Sigmoid colon (tissue), 6 donors: ENCODE measurements at regions not wholly inside any gene's neighbourhood (a gene's known extent, or its start where the extent isn't known, plus 50 kb on each side); places are given as distances from the start of the nearest gene placed in this dataset.

Source experiments
- DNase-seq: peaks from one replicate; pipeline ENCODE4 v3.0.0-alpha.2; 2019
- H3K27ac ChIP-seq, 4 donors: fragments of 200-600 bp; sonication (generic); one replicate each; pipeline ENCODE4 v1.5.1; 2016 to 2019; ENCODE audit warnings: mild to moderate bottlenecking in 1 of 4
- H3K27me3 ChIP-seq, 3 donors: fragments of 200-600 bp; sonication (generic); one replicate each; pipeline ENCODE4 v1.5.1; 2019; ENCODE audit warnings: mild to moderate bottlenecking in 1 of 3
- H3K36me3 ChIP-seq, 4 donors: fragments of 200-600 bp; sonication (generic); one replicate each; pipeline ENCODE4 v1.5.1; 2016 to 2019
- H3K4me1 ChIP-seq, 4 donors: fragments of 200-600 bp; sonication (generic); one replicate each; pipeline ENCODE4 v1.5.1; 2017 to 2019
- H3K4me3 ChIP-seq, 4 donors: fragments of 200-600 bp; sonication (generic); one replicate each; pipeline ENCODE4 v1.5.1; 2017 to 2019; ENCODE audit warnings: mild to moderate bottlenecking in 2 of 4, moderate library complexity in 1 of 4
- H3K9me3 ChIP-seq, 4 donors: fragments of 200-600 bp in 3 of 4; sonication (generic) in 3 of 4; one replicate each; pipeline versions ENCODE4 v1.5.1 to v1.6.1; 2013 to 2019
- CTCF ChIP-seq, 4 experiments: fragments of 450-650 bp in 3 of 4; fragments of 200-600 bp in 1 of 4; IDR thresholded peaks; one replicate each; pipeline ENCODE4 v1.5.1; 2016 to 2019; ENCODE audit warnings: antibody characterized with exemption in 4 of 4, mild to moderate bottlenecking in 3 of 4, moderate library complexity in 2 of 4
- EP300 ChIP-seq, 4 donors: sonication (generic); formaldehyde crosslinking; IDR thresholded peaks; one replicate each; pipeline ENCODE4 v1.6.1; 2017; ENCODE audit warnings: antibody characterized with exemption in 4 of 4
- POLR2A ChIP-seq, 2 donors: fragments of 450-650 bp; IDR thresholded peaks; one replicate each; pipeline ENCODE4 v1.6.1; 2016; ENCODE audit warnings: antibody characterized with exemption in 2 of 2, mild to moderate bottlenecking in 2 of 2, moderate library complexity in 2 of 2
- POLR2AphosphoS5 ChIP-seq, 4 donors: sonication (generic); formaldehyde crosslinking; IDR thresholded peaks; one replicate each; pipeline ENCODE4 v1.6.1; 2017; ENCODE audit warnings: antibody characterized with exemption in 4 of 4
- WGBS, 2 donors: extraction: QIAGEN DNeasy Blood & Tissue Kit; methylation state at CpG; one replicate each; pipeline ENCODE4 v1.1.7; 2013; 5-methylcytosine and 5-hydroxymethylcytosine counted together
- intact Hi-C: fragments of 100-400 bp; cut with DNase I; formaldehyde crosslinking; loops from one replicate; pipeline ENCODE4 v1.15.1; 2023
- donor health status: healthy with polysubstance abuse.
- donor health status: healthy.

GRCh38 chr9:25374281-25374680 lies 304.0 kb downstream of the TUSC1 start:
- DNase-seq = no peak
- intact Hi-C loops = no loop called here
- Histone ChIP-seq H3K4me1 (no peaks in the 10 kb centered on the region), H3K27me3 (no peaks in the 10 kb centered on the region), H3K9me3 (no peaks in the 10 kb centered on the region), H3K4me3 (no peak overlapping the region), H3K27ac (no peak overlapping the region), H3K36me3 (no peaks in the 10 kb centered on the region)
- TF ChIP-seq EP300 (IDR thresholded peaks at IDR 0.05) (no peak), CTCF (IDR thresholded peaks at IDR 0.05) (no peak), POLR2A (IDR thresholded peaks at IDR 0.05) (no peak), POLR2AphosphoS5 (IDR thresholded peaks at IDR 0.05) (no peak)
- WGBS, 2 donors = 77 to 89% methylated on average over 1 of the region's 1 CpG

- no peaks in the 10 kb centered on the region for H3K9me3 ChIP-seq
- no peak for DNase-seq
- H3K36me3 ChIP-seq = no peaks in the 10 kb centered on the region
- H3K4me1 ChIP-seq = no peaks in the 10 kb centered on the region
- intact Hi-C loops = no loop called here
- H3K27ac ChIP-seq = no peak overlapping the region
- TF ChIP-seq POLR2AphosphoS5 (IDR thresholded peaks at IDR 0.05) = no peak
- TF ChIP-seq CTCF (IDR thresholded peaks at IDR 0.05) = no peak
- no peak for TF ChIP-seq POLR2A (IDR thresholded peaks at IDR 0.05)
- no peak for TF ChIP-seq EP300 (IDR thresholded peaks at IDR 0.05)
- H3K27me3 ChIP-seq = no peaks in the 10 kb centered on the region
- WGBS, 2 donors = 69 to 79% methylated on average over 1 of the region's 1 CpG
- H3K4me3 ChIP-seq = no peak overlapping the region
Observed at GRCh38 chr9:25366906-25367305, 311.3 kb downstream of the TUSC1 start.

- 63 to 76% methylated on average over 1 of the region's 1 CpG for WGBS, 2 donors
- TF ChIP-seq EP300 (IDR thresholded peaks at IDR 0.05) (no peak), POLR2AphosphoS5 (IDR thresholded peaks at IDR 0.05) (no peak), POLR2A (IDR thresholded peaks at IDR 0.05) (no peak), CTCF (IDR thresholded peaks at IDR 0.05) (no peak)
- Histone ChIP-seq H3K27me3 (no peaks in the 10 kb centered on the region), H3K9me3 (peaks cover 0 to 4% (median 1%) of the 10 kb centered on the region in 4 donors), H3K4me1 (no peaks in the 10 kb centered on the region), H3K36me3 (no peaks in the 10 kb centered on the region), H3K27ac (no peak overlapping the region), H3K4me3 (no peak overlapping the region)
- no peak for DNase-seq
- intact Hi-C loops = no loop called here
Observed at GRCh38 chr9:25353783-25354182, 324.5 kb downstream of the TUSC1 start.

GRCh38 chr9:25350011-25350410 lies 328.2 kb downstream of the TUSC1 start:
- Histone ChIP-seq H3K27me3 (no peaks in the 10 kb centered on the region), H3K4me3 (no peak overlapping the region), H3K36me3 (no peaks in the 10 kb centered on the region), H3K27ac (no peak overlapping the region), H3K9me3 (no peaks in the 10 kb centered on the region), H3K4me1 (no peaks in the 10 kb centered on the region)
- DNase-seq = no peak
- WGBS, 2 donors = 81 to 90% methylated on average over 2 of the region's 2 CpGs
- TF ChIP-seq CTCF (IDR thresholded peaks at IDR 0.05) (no peak), POLR2AphosphoS5 (IDR thresholded peaks at IDR 0.05) (no peak), POLR2A (IDR thresholded peaks at IDR 0.05) (no peak), EP300 (IDR thresholded peaks at IDR 0.05) (no peak)
- intact Hi-C loops = no loop called here

- Histone ChIP-seq H3K4me1 (no peaks in the 10 kb centered on the region), H3K36me3 (no peaks in the 10 kb centered on the region), H3K4me3 (no peak overlapping the region), H3K27ac (no peak overlapping the region), H3K9me3 (no peaks in the 10 kb centered on the region), H3K27me3 (no peaks in the 10 kb centered on the region)
- intact Hi-C loops = no loop called here
- TF ChIP-seq EP300 (IDR thresholded peaks at IDR 0.05) = no peak
- TF ChIP-seq POLR2A (IDR thresholded peaks at IDR 0.05) = no peak
- no peak for TF ChIP-seq POLR2AphosphoS5 (IDR thresholded peaks at IDR 0.05)
- no peak for TF ChIP-seq CTCF (IDR thresholded peaks at IDR 0.05)
- 60 to 78% methylated on average over 8 of the region's 8 CpGs for WGBS, 2 donors
- no peak for DNase-seq
Observed at GRCh38 chr9:25322142-25322541, 356.1 kb downstream of the TUSC1 start.
